ENCODE measurements at regions not wholly inside any gene's neighbourhood (a gene's known extent, or its start where the extent isn't known, plus 50 kb on each side); places are given as distances from the start of the nearest gene placed in this dataset.

GRCh38 chr9:113805486-113806132, 70.5 kb upstream of the ZNF618 start:
- no peak for TF ChIP-seq CTCF (conservative IDR thresholded peaks at IDR 0.05 in 1 of 2, IDR thresholded peaks at IDR 0.05 in 1 of 2; ENCODE audit: low read depth in 1 of 2, low read length in 2 of 2)
- TF ChIP-seq EZH2 (IDR thresholded peaks at IDR 0.05; ENCODE audit: low read length, missing control alignments), result no peak
- Histone ChIP-seq H4K20me1 (ENCODE audit: control insufficient read depth, extremely low read depth, insufficient read depth, low read length) (no peaks in the 10 kb centered on the region), H3K27ac (ENCODE audit: insufficient read depth, low read length) (no peak overlapping the region), H3K27me3 (ENCODE audit: control insufficient read depth, insufficient read depth, low read length) (peaks cover 2% of the 10 kb centered on the region), H3K4me1 (ENCODE audit: control insufficient read depth, extremely low read depth, insufficient read depth, low read length) (peaks cover 6% of the 10 kb centered on the region), H3K4me2 (ENCODE audit: extremely low read depth, insufficient read depth, low read length) (no peak overlapping the region), H3K4me3 (replicated peaks in 1 of 4; ENCODE audit: control extremely low read depth in 1 of 4, insufficient read depth in 1 of 4, low read depth in 3 of 4, low read length in 4 of 4) (no peak overlapping the region), H2AFZ (ENCODE audit: low read length) (no peak overlapping the region), H3K36me3 (ENCODE audit: control insufficient read depth, insufficient read depth, low read length) (no peaks in the 10 kb centered on the region), H3K9ac (ENCODE audit: insufficient read depth, low read length) (no peak overlapping the region), H3K79me2 (ENCODE audit: control insufficient read depth, insufficient read depth, low read length) (no peaks in the 10 kb centered on the region), H3K9me3 (ENCODE audit: control insufficient read depth, insufficient read depth, low read depth, low read length) (no peaks in the 10 kb centered on the region)
- no peak for DNase-seq (ENCODE audit: low read depth in 2 of 2)

GRCh38 chr9:113807173-113808061, 68.7 kb upstream of the ZNF618 start:
- Histone ChIP-seq H3K27ac (ENCODE audit: insufficient read depth, low read length) (no peak overlapping the region), H3K4me3 (replicated peaks in 1 of 4; ENCODE audit: control extremely low read depth in 1 of 4, insufficient read depth in 1 of 4, low read depth in 3 of 4, low read length in 4 of 4) (peak overlapping the region in 2 of 4 experiments; percentile 37 to 38), H4K20me1 (ENCODE audit: control insufficient read depth, extremely low read depth, insufficient read depth, low read length) (no peaks in the 10 kb centered on the region), H3K4me2 (ENCODE audit: extremely low read depth, insufficient read depth, low read length) (peak overlapping the region; percentile 74), H3K4me1 (ENCODE audit: control insufficient read depth, extremely low read depth, insufficient read depth, low read length) (peaks cover 6% of the 10 kb centered on the region), H3K27me3 (ENCODE audit: control insufficient read depth, insufficient read depth, low read length) (no peaks in the 10 kb centered on the region), H3K9ac (ENCODE audit: insufficient read depth, low read length) (no peak overlapping the region), H3K79me2 (ENCODE audit: control insufficient read depth, insufficient read depth, low read length) (no peaks in the 10 kb centered on the region), H3K36me3 (ENCODE audit: control insufficient read depth, insufficient read depth, low read length) (no peaks in the 10 kb centered on the region), H2AFZ (ENCODE audit: low read length) (peak overlapping the region; percentile 61), H3K9me3 (ENCODE audit: control insufficient read depth, insufficient read depth, low read depth, low read length) (no peaks in the 10 kb centered on the region)
- peak; percentile 33 to 77 for DNase-seq (ENCODE audit: low read depth in 2 of 2)
- peak; percentile 93 to 96 for TF ChIP-seq CTCF (conservative IDR thresholded peaks at IDR 0.05 in 1 of 2, IDR thresholded peaks at IDR 0.05 in 1 of 2; ENCODE audit: low read depth in 1 of 2, low read length in 2 of 2)
- TF ChIP-seq EZH2 (IDR thresholded peaks at IDR 0.05; ENCODE audit: low read length, missing control alignments), result no peak

All from fibroblast of lung (primary cell).